HG02763 (cell line): ENCODE measurements at regions not wholly inside any gene's neighbourhood (a gene's known extent, or its start where the extent isn't known, plus 50 kb on each side); places are given as distances from the start of the nearest gene placed in this dataset.
A peak's percentile ranks its signal among the peaks of the same experiment; 100 is the strongest.

Experiments used
- ATAC-seq: cut with Tn5 transposase; IDR thresholded peaks from one replicate; pipeline ENCODE4 v1.9.1; 2021; ENCODE audit warnings: mild to moderate bottlenecking, moderate library complexity; ENCODE audit not compliant: unreplicated experiment

- no peak for ATAC-seq
These were observed 89.6 kb upstream of the BEND6 start for GRCh38 chr6:56865081-56865875.

DNA sequence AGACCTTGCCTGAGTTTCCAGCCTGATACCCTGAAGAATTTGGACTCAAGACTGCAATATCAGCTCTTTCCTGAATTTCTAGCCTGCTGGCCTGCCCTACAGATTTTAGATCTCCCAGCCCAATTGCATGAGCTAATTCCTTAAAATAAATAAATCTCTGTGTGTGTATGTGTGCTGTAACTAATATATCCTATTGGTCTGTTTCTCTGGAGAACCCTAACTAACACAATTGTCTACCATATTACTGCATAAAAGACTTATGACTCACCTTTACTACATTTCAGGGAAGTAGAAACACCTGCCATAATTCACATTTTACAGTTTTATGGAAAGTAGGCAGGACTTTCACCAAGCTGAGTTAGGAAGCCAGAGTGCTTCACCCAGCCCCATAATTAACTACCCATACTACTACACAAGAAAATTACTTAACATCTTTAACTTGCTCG lies 90.7 kb upstream of the BEND6 start:
- no peak for ATAC-seq

DNA sequence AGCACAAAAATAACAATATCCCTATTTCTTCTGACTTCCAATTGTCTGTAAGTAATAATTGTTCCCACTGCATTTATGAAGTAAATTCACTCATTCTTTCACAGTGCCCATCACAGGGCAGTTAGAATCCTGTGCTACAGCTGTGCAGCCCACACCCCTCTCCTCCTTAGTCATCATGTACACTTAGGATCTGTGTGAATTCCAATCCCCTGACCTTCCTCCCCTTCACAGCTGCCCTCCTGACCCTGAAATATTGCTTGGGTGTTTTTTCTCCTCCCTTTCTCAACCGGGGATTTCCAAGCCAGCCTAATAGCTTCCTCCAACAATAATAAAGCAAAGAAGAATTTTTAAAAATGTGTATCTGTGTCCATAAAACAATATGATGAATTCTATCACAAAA lies 91.5 kb upstream of the BEND6 start:
- no peak for ATAC-seq

DNA sequence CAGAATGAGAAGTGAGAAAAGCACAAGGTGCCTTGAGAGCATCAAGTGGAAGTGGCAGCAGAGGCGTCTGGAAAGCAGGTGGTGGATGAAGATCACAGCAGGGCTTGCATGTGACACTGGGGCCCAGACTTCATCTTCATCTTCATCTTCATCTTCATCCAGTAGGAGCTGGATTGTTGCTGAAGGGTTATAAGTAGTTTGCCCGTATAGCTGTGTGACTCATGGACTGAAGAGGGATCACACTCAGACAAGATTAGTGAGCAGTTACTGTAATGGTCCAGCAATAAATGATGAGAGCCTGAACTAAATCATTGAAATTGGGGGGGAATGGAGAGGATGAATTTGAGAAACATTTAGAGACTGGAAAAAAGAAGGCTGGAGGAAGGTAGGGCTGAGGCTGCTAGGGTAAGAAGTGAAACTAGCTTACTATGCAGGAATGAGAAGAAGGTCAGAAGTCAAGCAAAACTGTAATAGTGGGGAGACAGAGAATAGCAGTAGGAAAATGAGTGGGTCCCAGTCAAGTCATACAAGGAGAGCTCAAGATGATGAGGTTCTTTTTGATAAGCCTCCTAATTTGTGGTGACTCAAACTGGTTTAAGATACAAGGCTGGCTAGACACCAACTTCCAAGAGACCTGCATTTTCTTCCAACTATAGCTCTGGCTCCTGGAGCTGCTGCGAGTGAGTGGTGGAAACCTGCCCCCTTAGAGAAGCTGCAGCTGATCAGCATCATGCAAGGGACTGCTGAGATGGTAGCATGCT lies 92.3 kb upstream of the BEND6 start:
- ATAC-seq: peak; percentile 48

- no peak for ATAC-seq
These were observed 94.4 kb upstream of the BEND6 start for GRCh38 chr6:56860475-56860874.

- no peak for ATAC-seq
These were observed 98.8 kb upstream of the BEND6 start for GRCh38 chr6:56856036-56856580.

GRCh38 chr6:56854086-56854485 lies 100.8 kb upstream of the BEND6 start:
- no peak for ATAC-seq

DNA sequence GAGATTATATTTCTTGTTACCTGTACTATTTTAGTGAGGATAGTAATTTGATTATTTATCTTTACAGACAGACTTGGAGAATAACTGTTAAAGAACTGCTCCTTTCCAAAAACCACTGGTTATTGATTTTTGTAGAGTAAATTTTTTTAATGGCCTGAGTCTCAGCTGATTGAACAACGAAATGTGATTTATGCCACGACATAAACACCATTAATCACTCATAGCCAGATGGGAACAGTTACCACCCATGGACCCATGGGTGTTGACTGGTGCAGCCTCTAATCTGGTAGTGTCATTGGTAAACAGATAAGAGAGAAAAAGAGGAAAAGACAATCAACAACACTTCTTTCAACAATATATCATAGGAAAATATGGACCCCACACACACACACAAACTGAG lies 101.4 kb upstream of the BEND6 start:
- ATAC-seq: no peak

DNA sequence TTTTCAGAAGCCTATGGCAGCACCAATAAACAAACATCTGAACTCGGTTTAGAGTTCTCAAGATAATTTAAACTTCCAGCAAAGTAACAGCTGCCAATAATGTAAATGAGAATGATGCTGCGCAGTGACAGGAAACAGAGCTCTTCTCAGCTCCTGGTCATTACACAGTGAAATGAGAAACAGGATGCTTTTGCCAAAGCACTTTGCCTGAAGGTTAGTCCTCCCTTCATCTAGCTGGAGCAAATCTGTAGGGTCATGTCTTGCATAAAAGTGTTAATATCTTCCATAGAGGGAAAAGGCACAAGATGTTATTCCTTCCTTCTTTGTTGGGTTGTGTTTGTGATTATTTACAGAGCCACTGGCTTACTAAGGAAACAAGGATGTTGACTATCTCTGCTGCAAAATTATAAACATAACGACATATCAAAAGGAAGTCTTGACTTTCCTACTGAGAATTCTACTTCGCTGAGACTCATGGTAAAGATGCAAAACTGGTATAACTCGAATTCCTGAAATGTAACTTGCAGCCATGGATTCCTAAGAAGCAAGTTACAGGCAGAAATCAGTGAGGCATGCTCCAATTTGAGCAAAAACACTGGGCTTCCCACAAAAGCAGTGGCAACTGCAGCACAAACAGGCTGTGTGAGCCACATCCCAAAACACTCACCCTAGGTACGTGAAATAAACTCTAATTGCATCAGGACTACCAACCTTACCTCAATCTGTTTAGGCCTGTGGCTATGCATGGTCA lies 102.5 kb upstream of the BEND6 start:
- no peak for ATAC-seq

DNA sequence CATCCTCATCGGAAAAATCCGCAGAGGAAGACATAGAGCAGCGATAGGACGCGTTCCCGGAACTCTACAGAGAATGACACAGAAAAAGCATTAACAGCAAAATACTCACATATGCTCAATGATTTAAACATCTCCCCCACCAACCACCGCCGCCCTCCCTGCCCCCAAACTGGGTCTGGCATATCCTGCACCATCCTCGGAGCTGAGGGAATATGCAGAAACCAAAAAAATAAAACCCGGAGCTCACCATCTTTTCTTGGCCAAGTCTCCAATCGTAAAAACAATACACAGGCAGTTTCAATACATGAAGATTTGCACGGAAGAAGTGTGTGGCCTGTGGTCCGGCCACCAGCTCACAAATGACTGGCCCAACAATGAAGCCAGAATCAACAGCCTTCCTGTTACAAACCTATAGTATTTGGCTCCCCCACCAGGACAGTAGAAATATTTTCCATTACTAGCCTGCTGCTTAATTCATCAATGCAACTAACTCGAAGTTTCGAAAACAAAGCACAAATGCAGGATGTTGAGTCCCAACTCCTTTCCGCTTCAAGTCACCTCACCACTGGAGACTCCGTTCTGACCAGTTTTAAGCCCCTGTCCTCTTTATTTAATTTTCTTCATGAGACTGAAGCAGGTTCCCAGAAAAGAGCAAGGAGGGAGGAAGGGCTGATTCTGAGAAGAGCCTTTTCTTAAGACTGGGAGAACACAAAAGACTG lies 103.2 kb upstream of the BEND6 start:
- ATAC-seq: peak; percentile 95

DNA sequence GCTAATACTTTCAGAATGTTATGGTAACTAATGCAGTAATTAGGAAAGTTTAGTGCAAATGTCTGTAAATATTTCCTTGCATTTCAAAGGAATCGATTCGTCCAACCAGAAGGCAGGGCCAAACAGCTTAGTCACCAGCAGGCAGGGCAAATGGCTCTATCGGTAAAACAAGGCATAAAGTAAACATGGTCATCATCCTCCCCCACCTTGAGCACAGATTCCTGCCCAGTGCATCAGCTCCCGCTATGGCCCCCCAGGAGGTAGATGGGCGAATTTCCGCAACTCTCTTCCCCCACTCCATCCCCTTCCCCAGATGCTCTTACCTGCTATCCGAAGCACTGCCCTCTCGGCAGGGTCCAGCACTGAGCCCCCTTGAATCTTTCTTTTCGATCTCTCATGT lies 103.8 kb upstream of the BEND6 start:
- peak; percentile 7 for ATAC-seq

DNA sequence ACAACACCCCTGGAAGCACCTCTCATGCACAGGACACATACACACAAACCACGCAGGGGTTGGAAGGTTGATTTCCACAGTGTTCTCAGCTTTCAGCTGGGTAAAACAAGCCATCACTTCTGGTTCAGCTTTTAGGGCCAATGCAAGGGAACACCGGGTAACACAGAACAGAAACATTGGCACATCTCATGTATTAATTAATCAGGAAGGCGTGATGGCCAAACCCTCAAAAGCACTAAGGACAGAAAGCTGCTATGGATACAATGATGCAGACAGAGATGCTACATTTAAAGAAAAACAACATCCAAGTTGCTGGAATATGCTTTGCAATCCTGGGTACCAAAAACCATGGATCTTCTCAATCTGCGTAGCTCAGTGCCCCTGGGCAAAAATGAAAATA lies 104.3 kb upstream of the BEND6 start:
- no peak for ATAC-seq

- ATAC-seq: no peak
These were observed 105.0 kb upstream of the BEND6 start for GRCh38 chr6:56849896-56850295.

DNA sequence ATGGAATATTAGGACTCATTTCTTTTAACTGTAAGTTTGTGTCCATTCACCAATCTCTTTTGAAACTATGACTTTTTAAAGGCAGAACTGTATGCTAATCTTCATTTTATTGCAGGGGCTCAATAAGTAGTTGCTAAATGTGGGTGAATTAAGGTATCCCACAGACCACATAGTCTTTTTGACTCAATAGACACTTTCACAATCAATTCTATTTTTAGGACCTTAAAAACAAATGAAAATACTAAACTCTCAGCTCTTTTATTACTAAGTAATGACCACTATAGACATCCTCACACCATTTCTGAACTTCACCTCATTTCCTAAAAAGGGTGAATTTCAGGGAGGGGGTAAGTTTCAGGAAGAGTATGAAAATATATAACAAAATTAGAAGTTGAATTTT lies 106.8 kb upstream of the BEND6 start:
- ATAC-seq: no peak

- no peak for ATAC-seq
These were observed 109.9 kb upstream of the BEND6 start for GRCh38 chr6:56845032-56845431.

DNA sequence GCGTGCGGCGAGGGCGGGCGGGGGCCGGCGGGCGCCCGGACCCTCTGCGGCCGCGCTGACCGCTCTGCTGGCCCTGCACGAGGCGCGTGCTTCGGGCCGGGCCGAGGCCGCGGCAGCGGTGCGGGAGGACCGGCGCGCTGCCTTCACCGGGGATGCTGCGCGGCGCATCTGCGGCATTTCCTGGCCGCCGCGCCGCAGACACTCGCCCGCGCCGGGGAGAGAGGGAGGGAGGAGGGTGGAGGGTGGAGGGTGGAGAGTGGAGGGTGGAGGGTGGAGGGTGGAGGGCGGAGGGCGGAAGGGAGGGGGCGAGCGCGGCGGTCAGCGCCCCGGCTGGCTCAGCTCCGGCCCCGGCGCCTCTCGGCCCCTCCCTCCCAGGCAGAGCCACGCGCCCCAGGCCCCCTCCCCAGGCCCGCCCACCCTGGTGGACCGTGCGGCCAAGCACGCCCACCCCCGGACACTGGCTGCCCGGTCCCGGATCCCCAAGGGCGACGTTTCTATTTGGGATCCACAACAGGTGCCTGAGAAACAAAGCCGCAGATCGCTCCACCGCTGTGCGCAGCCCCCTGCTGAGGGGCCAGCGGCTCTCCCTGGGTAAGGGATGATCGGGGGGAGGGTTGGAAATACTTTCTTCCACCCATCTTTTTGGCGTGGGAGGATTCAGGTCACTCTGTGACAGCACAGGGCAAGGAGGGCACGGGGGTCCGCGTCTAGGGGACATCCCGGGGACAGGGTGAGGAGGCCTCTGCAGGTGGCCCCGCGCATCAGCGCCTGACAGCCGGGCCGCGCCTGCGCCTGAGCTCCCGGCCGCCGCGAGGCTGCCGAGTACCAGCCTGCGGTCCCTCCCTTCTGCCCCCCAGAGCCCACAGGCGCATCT lies 111.2 kb upstream of the BEND6 start:
- ATAC-seq: peak; percentile 83

DNA sequence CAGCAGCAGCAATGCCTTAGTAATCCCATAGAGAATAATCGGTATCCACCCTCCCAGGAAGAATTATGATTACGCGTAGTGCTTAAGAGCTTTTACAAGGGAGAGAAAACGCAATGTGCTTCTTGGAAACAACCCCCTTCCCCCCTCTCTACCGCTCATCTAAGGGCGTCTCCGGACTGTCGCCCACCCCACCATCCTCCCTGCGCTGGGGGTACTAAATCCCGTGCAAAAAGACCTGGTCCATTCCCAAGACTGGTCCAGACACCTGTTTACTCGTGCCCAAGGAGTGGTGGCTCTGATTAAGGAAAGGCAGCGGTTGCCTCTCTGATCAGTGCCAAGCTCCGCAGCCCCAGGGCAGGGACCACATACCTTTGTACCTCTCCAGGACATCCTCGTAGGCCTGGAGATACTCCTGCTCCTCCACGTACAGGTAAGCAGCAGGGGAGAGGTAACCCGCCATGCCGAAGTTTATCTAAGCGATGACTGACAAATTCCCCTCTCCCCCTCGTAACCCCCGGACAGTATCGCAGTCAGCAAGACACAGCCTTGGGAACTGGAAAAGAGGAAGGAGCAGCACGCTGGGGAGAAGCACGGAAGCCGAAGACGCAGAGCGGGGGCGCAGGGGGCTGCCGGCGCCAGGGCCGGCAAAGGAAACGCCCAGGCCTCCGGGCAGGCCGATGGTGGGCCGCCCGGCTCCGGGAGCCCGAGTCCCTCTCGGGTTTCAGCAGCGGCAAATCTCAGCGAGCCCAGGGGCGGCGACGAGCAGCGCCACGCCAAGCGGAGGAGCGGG lies 112.0 kb upstream of the BEND6 start:
- peak; percentile 7 for ATAC-seq

DNA sequence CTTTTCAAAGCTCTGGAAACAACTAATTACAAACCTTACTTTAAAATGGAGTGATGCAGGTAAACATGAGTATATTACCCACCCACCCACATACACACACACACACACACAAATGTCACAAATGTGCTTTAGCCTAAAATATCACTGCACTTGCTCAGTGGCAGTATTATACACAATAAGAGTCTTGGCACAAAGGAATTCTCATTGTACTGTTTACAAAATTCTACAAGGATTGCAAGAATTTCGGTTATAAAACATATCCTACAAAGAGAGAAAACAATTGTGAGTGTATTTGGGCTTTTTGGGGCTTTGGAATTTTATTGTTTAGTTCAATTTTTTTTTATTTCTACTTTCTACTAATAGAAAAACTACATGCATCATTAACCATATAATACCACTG lies 113.2 kb upstream of the BEND6 start:
- no peak for ATAC-seq

- no peak for ATAC-seq
These were observed 113.5 kb upstream of the BEND6 start for GRCh38 chr6:56841381-56841749.
